NCI-H82 (cell line): ENCODE measurements at regions not wholly inside any gene's neighbourhood (a gene's known extent, or its start where the extent isn't known, plus 50 kb on each side); places are given as distances from the start of the nearest gene placed in this dataset.
"Not testable (repeated sequence)": the region's sequence is repeated elsewhere in the genome, so short reads cannot be mapped to it uniquely, and the experiment has no call there.

Experiments
- DNase-seq: peaks from one replicate; lab custom pipeline; 2025; lab: John Stamatoyannopoulos, UW

- peak; percentile 21 for DNase-seq
Observed at GRCh38 chr16:48004141-48004695, 151.6 kb downstream of the ABCC12 start.

DNA sequence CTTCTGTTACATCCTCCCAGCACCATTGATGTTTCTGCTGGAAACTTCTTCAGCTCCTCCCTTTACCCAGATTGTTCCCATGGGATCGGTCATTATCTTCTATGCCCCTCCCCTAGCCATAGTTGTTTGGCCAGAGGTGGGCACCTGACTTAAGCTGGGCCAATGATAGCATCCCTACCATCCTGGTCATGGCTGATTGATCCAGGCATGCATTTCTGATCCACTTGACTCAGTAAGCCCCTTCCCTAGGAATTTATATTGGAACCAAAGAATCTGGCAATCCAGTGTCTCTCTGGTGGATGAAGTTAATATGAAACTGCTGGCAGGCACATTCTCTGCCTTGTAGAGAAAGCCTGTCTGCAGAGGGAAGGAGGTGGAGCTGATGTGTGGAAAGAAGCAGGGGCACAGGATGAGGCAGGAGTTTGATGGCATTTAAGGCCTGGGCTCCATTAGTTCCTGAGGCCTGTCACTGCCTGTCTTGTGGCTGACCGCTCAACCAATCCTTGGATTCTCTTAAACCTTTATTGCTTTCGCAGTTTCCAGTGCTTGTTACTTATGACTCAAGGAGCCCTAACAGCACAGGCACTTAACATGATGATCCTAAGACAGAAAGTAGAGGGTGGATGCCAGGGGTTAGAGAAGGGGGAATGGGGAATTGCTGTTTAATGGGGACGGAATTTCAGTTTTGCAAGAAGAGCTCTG lies 152.4 kb downstream of the ABCC12 start:
- DNase-seq, result peak; percentile 63

DNA sequence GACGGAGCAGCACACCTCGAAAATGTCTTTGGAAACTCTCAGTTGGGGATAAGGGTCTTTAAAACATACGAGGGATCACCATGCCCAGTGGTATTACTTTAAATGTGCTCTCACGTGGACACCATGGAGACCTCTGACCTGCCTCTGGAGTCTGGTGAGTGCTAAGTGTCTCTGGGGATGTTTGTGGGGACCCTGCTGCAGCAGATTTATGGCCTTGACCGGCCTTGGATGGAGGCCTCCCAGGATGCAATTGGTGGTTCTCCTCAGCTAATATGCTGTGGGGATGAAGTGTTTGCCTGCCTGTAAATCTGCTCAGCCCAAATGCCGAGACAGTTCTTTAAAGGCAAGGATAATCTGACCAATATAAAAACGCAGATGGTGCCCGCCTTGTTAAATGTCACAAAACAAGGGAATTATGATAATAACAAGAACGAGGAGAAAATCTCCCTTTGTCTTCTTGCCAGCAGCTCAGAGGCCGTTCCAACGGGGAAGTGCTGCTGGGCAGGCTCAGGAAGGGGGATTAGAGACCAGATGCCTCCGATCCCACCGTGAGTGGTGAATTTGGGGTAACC lies 154.4 kb downstream of the ABCC12 start:
- peak; percentile 75 for DNase-seq

DNA sequence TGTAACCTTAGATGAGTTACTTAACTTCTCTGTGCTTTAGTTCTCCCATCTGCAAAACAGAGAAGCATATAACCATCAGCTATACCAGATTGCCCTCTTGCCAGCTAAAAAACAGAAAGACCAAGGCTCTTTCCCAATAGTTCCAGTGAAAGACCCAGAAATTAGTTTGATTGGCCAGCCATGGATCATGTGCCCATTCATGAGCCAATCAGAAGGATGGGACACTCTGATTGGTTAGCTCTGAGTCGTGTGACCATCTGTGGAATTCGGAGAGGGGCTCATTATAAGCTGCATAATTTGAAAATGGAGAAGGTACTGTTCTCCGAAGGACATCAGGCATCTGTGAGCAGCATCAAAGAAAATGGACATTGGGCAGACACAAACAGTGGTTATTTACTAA lies 155.2 kb downstream of the ABCC12 start:
- no peak for DNase-seq

DNA sequence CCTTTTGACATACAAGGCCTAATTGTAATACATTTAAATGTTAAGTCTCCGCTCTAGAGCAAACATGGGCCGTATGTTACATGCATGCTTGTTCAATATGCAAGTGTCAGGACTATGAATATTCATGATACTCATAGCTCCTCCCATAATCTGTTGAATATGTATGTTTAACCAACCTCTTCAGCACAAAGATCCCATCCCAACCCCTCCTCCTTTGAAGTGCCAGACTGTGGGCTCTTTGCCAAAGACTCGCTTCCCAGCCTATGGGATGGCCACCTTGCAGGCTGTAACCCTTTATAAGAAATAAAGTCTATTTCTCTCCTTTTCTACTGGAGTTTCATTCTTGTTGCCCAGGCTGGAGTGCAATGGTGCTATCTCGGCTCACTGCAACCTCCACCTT lies 156.2 kb downstream of the ABCC12 start:
- DNase-seq, result no peak

DNA sequence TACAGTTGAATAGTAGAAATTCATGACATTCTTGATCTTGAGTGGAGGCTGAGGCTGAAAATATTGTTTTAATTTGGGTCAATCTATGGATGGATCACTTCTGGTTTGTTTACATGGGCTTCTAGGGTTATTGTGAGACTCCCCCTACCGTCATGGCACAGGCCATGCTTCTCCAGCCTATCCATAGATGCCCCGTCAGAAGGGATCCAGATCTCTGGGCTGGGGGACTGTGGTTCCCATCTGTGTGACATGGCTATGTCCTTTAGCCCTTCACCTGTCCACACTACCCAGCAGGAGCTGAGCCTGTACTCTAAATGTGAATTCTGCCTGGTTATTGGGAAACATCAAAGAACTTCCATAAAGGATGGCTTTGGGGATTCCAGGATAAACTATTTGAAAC lies 160.4 kb downstream of the ABCC12 start:
- no peak for DNase-seq

GRCh38 chr16:47991491-47991890 lies 164.3 kb downstream of the ABCC12 start:
- no peak for DNase-seq

- no peak for DNase-seq
Observed at GRCh38 chr16:47990676-47991075, 165.1 kb downstream of the ABCC12 start.

DNA sequence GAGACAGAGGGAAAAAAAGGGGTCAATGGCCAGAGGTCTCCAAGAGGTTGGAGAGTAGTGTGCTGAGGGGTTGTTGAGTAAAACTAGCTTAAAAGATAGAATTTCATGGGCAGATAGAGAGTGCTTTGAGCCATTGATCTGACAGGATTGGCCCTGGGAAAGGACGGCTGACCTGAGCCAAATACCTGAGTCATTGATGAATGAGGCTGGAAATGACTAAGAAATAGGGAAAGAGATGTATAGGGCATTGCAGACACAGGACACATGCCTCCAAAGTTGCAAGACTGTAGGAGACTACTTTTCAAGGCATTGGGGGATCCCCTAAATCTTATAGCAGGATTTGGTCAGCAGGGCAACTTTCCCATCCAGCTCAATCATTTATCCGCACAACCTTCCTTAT lies 168.7 kb downstream of the ABCC12 start:
- DNase-seq, result no peak

GRCh38 chr16:47986031-47986430 lies 169.8 kb downstream of the ABCC12 start:
- peak; percentile 94 for DNase-seq

DNA sequence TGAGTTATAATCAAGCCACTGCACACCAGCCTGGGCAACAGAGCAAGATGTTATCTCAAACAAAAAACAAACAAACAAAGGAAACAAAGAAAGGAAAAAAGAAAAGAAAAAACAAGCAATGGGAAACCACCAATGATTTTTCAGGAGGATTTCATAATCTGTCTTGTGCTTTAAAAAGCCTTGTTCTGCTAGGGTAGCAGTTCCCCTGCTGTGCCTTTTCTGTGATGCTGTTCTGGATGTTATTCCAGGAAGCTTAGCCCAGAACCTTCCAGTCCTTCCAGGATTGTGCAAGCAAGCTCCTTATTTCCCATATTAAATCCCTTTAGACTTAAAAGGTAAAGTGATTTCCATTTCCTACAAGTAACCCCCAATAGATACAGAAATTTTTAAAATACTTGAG lies 171.1 kb downstream of the ABCC12 start:
- no peak for DNase-seq

DNA sequence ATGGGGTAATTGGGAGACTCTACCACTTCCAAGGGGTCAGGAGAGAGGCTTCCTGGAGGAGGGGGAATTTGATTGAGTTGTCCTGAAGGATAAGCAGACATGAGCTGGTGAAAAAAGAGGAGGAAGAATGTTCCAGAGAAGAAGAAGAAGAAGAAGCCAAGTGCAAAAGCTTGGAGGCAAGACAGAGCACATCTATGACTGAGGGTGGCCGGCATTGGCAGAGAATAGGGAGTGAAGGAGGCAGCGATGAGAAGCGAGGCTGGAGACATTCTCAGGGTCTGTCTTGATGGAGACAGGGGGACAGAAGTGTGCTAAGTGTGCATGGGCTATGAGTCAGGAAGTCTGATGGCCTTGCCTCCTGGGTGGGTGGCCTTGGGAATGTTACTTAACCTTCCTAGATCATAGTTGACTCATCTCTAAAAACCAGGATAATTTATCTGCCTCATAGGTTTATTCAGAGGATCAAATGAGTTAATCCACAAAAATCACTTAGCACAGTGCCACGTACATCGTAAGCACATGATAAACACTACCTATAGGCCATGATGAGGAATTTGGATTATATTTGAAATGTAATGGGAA lies 171.7 kb downstream of the ABCC12 start:
- DNase-seq, result peak; percentile 37

DNA sequence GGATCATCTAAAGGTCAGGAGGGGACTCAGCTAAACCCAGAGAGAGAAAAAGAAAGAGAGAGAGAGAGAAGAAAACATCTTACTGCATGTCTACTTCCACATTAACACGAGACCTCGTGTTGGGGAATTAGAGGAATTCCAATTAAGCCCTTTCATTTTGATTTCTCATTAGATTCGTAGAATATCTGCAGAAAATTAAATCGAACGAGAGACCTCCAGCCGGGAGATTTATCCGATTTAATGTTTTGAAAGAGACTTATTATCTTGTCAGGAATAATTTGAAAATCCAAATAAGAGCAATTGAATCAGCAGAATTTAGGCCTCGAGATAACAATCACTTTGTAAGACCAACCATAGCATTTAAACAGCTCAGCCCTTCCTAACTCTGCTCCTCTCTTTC lies 175.6 kb downstream of the ABCC12 start:
- DNase-seq, result no peak

GRCh38 chr16:47979616-47980182 lies 176.1 kb downstream of the ABCC12 start:
- DNase-seq, result peak; percentile 54

GRCh38 chr16:47979164-47979520 lies 176.7 kb downstream of the ABCC12 start:
- peak; percentile 68 for DNase-seq

DNA sequence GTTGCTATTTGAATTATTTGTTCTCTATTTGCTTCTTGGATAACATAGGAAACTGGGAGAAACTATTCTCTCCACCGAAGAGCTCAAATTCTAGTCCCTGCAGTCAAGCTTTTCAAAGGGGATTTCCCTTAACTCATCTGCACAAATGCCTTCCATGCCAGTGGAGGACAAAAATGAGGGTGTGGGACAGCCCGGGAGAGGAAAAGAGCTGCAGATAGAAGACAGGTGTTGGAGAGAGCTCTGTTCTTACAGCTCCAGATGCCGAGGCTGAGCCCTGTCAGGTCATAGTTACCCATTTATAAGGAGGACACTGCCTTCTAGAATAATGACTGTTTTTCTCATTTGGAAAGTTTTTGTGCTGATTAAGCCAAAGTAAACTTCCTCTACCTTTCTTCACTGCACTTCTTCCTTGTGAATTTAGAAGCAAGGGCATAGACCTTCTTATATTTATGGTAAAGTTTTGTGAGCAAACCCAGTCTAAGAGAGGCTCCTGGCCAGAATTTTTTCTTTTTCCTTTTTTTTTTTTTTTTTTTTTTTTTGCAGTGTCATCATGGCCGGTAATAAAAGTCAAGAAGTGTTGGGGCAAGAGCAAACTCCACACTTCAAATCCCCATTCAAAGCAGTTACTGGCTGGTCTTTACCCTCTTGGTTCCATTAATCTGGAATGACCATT lies 177.2 kb downstream of the ABCC12 start:
- DNase-seq, result peak; percentile 9

DNA sequence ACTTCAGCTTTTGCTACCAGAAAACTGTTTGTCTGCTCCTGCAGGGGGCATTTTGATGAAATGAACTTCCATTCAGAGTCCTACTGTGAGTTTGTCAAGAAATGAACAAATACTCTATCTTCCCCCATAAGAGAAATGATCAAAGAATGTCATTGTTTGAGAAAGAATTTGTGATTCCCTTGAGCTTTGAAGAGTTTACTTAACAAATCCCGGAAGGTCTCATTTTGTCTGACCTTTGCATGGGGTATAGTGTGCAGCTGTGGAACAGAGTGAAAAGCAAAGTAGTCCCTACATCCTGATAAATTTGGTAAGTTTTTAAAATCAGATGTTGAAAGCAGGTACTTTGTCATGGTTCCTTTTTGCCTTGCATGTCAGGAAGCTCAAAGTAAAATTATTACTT lies 178.0 kb downstream of the ABCC12 start:
- DNase-seq, result no peak

DNA sequence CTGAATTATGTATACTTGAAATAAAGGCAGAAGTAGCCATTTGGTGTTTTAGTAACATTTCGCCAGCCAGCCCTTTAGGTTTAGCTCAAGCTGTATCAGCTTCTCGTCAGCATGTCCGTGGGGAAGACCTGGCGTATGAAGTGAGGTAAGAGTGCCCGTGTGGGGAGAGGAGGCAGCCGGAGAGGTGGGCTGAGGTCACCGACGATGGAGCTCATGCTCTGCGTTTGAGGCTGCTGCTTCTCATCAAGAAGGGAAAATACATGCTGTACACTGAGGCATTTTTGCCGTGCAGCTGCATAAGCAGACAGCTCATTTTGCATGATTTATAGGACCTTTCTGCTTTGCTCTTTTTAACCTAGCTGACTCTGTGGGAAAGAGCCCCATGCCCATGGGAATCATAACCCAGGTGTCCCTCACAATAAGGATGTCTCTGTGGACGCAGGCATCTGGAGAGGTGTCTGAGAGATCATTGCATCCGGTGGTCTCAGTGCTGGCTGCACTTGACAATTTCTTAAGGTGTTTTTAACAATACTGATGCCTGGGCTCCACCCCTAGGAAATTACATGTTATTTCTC lies 179.1 kb downstream of the ABCC12 start:
- DNase-seq, result no peak

DNA sequence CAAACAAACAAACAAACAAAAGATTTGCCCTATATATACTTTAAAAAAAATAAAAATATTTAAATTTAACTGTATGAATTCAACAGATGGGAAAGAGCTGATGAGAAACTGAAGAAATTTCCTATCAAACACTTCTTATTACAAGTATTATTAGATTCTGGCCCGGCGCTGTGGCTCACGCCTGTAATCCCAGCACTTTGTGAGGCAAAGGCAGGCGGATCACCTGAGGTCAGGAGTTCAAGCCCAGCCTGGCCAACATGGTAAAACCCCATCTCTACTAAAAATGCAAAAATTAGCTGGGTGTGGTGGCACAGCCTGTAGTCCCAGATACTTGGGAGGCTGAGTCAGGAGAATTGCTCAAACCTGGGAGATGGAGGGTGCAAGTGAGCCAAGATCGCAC lies 180.8 kb downstream of the ABCC12 start:
- DNase-seq, result not testable (repeated sequence)

GRCh38 chr16:47973552-47973951 lies 182.2 kb downstream of the ABCC12 start:
- DNase-seq, result no peak

DNA sequence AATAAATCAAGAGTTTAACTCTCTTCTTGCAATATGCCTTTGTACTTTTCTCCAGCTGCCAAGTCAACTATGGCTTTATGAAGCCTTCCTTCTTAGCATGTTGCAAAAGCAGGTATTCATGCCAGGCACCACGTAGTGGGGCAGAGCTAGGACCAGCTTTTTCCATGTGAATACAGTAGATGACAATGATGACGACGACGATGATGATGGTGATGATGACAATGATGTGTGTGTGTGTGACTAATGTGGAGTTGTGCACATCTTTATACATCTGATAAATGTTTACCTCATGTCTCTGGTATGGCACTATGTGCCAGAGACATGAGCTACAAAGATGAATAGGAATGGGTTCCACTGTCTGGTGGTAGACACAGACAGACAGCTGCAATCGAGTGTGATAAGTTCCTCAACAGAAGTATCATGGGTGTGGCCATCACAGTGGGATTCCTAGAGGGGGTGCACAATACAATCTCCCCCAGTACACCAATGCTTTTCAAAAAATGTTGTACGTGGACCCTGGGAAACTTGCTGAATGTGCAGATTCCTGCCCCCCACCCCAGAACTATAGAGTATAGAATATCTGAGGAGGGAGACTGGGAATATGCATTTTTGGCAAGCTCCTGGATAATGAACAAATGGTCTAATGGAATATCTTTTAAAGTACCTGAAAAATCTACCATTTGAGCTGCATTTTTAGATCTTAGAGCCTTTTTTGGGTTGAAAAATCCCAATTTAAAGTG lies 183.4 kb downstream of the ABCC12 start:
- no peak for DNase-seq
